Astrocyte of the cerebellum (primary cell): ENCODE measurements at regions not wholly inside any gene's neighbourhood (a gene's known extent, or its start where the extent isn't known, plus 50 kb on each side); places are given as distances from the start of the nearest gene placed in this dataset.

Experiments used
- DNase-seq: peaks from one replicate; pipeline ENCODE4 v3.0.0-alpha.2; 2011; ENCODE audit warnings: low read depth
- H3K4me3 ChIP-seq: 2 replicates; pipeline ENCODE4 v1.5.1; 2011; ENCODE audit warnings: mild to moderate bottlenecking, low read depth, low read length, moderate library complexity
- in situ Hi-C: cut with HindIII; loops from 2 replicates; pipeline ENCODE4 v1.10.0; 2017; ENCODE audit warnings: low sequenced_read_pairs
- TF ChIP-seq, protein P1 (sequence below): IDR thresholded peaks from 2 replicates; pipeline ENCODE4 v1.5.1; 2012; ENCODE audit warnings: low read length, low read depth, moderate library complexity, mild to moderate bottlenecking; ENCODE audit errors: missing control alignments

DNA sequence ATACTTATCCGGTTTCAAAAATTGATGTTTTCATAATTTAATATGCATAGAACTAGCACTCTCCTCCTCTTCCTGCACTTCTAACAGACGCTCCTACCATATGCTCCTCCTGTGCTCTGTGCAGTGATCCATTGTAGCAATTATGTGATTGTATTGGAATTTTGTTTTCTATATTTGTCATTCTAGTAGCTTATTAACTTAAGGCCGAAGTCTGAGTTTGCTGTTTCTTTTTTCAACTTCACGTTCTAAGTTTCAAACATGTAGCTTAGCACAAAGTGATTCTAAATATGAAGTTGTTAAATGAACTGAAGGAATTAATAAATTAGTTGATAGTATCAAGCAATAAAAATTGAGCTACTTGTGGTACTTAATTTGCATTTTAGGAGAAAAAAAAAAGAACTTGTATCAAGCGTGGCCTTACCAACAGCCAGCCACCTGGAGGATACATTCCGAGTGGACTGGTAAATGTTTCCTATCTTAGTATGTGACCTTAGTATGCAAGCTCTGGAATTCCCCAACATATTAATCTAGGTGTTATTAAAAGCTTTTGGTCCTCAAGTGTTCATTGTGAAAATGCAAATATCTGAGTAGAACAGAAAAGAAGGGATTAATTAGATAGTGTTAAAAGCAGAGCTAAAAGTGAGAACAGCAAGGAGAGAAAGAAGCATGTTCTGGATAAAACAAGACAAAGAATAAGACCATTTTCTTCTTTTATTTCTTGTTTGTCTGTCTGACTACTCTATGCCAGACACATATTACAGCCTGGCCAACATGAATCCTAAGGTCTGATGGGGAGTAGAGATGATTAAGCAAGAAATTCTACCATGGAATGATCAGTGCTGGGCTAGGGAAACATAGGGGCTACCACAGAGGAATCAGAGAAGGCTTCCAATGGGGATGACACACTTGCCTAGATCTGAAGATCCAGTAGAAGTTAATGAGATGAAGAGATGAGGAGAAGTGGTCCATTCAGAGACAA lies 290.4 kb upstream of the MON1B start:
- no peak for DNase-seq
- TF ChIP-seq, protein P1, sequence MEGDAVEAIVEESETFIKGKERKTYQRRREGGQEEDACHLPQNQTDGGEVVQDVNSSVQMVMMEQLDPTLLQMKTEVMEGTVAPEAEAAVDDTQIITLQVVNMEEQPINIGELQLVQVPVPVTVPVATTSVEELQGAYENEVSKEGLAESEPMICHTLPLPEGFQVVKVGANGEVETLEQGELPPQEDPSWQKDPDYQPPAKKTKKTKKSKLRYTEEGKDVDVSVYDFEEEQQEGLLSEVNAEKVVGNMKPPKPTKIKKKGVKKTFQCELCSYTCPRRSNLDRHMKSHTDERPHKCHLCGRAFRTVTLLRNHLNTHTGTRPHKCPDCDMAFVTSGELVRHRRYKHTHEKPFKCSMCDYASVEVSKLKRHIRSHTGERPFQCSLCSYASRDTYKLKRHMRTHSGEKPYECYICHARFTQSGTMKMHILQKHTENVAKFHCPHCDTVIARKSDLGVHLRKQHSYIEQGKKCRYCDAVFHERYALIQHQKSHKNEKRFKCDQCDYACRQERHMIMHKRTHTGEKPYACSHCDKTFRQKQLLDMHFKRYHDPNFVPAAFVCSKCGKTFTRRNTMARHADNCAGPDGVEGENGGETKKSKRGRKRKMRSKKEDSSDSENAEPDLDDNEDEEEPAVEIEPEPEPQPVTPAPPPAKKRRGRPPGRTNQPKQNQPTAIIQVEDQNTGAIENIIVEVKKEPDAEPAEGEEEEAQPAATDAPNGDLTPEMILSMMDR = no peak
- H3K4me3 ChIP-seq = no peak overlapping the region
- in situ Hi-C loops = no loop called here

DNA sequence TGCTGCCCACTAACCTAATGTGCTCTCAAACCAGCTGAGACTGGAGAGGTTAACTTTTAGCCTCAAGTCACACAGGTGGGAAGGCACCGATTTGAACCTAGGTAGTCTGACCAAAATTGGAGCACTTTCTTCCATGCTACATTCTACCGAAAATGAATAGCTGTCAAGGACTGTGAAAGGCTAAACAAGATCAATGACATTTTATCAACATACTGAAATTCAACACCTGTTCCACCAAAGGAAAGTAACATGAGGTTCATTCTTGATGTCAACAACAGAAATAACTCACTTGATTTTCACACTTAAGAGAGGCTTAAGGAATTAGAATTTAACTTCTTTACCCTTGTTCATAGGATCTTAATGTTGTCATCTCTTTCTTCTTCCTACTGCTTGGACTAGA lies 284.4 kb upstream of the MON1B start:
- in situ Hi-C loops = no loop called here
- TF ChIP-seq, protein P1 = no peak
- no peak overlapping the region for H3K4me3 ChIP-seq
- no peak for DNase-seq

DNA sequence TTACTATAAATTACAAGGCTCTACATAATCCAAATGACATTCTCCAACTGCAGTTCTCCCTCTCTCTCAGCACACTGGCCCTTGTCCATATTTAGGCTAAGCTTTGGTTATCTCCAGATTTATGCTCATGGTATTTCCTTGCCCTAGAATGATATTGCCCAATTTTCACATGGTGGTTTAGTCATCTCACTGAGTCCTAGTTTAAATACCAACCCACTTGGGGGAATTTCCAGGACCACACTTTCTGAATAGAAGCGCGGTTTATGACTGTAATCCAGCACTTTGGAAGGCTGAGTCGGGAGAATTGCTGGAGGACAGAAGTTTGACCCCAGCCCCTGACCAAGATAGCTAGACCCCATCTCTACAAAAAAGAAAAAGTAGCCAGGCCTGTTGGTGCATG lies 280.1 kb upstream of the MON1B start:
- TF ChIP-seq, protein P1 = no peak
- no peak overlapping the region for H3K4me3 ChIP-seq
- no peak for DNase-seq
- in situ Hi-C loops = no loop called here

DNA sequence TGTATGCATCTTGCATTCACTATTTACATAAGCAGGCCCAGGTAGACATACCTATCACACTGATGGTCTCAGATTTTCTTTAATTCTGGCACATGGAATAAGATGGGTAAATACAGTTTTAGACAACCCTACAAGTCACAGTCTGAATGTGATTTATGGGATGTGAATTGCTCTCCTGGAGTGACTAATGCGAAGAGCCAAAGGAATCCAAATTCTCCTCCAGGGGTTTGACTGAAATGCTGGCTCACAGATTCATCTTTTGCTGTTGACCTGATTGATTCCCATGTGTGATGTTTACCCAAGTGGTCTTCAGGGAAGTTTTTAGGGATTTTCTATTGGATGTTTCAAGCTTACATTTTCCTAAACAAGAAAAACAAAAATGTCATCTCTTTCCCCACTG lies 277.9 kb upstream of the MON1B start:
- no peak overlapping the region for H3K4me3 ChIP-seq
- no peak for DNase-seq
- in situ Hi-C loops = no loop called here
- TF ChIP-seq, protein P1 = no peak

DNA sequence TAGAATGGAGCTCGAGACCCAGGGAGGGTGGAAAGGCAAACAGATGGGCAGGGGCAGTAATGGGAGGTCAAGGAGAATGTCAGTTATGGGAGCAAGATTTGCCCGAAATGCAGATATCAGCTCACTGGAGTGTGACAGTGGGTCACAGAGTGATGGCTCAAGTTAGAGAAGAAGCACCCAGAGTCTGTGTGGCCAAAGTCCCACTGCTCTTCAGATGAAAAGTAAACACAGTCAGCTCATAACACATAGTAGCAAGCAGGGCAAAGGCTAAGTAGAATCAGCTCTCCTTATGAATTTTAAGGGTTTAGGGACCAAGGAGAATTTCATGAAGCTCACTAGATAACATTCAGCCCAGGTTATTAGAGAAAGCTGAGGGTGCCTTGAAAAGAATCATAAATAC lies 264.9 kb upstream of the MON1B start:
- TF ChIP-seq, protein P1 = no peak
- in situ Hi-C loops = no loop called here
- no peak for DNase-seq
- H3K4me3 ChIP-seq = no peak overlapping the region

DNA sequence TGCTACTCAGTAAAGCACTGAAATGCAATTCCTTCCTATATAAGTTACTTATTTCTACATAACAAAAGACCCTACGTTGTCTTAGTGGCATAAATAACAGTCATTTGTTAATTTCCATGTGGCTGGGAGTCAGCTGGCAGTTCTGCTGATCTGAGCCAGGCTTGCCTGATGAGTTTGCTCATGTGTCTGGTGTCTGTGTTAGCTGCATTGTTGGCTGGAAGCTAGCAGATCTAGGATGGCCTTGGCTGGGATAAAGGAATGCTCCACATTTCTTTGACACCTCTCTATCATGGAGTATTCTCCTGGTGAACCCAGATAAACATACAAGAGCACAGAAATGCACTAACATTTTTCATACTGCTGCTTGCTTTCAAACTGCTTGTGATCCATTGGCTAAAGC lies 264.4 kb upstream of the MON1B start:
- TF ChIP-seq, protein P1 = no peak
- in situ Hi-C loops = no loop called here
- DNase-seq = no peak
- no peak overlapping the region for H3K4me3 ChIP-seq
